ENCODE measurements at regions not wholly inside any gene's neighbourhood (a gene's known extent, or its start where the extent isn't known, plus 50 kb on each side); places are given as distances from the start of the nearest gene placed in this dataset.

DNA sequence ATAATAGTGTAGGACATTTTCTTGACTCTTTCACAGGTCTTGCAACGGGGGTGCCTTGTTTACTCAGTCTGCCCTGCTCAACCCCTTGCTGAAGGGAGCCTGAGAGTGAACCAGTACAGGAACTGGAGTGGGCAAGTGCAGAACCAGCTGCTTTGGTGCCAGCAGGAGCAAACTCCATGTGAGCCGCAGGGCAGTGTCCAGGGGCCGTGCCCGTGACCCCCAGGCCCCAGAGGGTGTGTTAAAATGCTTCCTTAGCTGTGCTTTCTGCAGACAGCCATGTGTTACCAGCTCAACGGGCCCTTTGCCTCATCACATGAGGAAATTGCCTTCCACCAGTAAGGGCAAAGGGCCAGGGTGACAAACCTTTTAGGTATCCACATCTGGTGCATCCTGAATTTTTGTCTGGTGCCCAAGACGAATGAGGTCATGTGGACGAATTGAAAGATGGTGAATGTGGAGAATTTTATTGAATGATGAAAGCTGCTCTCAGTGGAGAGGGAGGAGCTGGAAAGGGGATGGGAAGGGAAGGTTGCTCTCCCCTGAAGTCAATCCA lies 53.6 kb upstream of the OR5D13 start:
- H3K27me3 Mint-ChIP-seq (ENCODE audit: insufficient read depth, unreplicated experiment): no peaks in the 10 kb centered on the region
- H3K36me3 Mint-ChIP-seq (ENCODE audit: insufficient read depth, unreplicated experiment): no peaks in the 10 kb centered on the region
- TF ChIP-seq, protein P1, sequence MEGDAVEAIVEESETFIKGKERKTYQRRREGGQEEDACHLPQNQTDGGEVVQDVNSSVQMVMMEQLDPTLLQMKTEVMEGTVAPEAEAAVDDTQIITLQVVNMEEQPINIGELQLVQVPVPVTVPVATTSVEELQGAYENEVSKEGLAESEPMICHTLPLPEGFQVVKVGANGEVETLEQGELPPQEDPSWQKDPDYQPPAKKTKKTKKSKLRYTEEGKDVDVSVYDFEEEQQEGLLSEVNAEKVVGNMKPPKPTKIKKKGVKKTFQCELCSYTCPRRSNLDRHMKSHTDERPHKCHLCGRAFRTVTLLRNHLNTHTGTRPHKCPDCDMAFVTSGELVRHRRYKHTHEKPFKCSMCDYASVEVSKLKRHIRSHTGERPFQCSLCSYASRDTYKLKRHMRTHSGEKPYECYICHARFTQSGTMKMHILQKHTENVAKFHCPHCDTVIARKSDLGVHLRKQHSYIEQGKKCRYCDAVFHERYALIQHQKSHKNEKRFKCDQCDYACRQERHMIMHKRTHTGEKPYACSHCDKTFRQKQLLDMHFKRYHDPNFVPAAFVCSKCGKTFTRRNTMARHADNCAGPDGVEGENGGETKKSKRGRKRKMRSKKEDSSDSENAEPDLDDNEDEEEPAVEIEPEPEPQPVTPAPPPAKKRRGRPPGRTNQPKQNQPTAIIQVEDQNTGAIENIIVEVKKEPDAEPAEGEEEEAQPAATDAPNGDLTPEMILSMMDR (IDR thresholded peaks at IDR 0.05; ENCODE audit: unreplicated experiment): no peak
- no peak overlapping the region for H3K27ac Mint-ChIP-seq (ENCODE audit: low read depth, unreplicated experiment)
- intact Hi-C loops (cut with micrococcal nuclease): loop anchor here (5.0 to 10.0 kb wide), 2 partner anchors 45 to 1063 kb away; no protein-coding TSS in a partner anchor
- BruUV-seq (replicated peaks): no TSS peak
- no peak for DNase-seq (ENCODE audit: unreplicated experiment)
- H3K9me3 Mint-ChIP-seq (ENCODE audit: unreplicated experiment): peaks cover 7% of the 10 kb centered on the region
- H3K4me1 Mint-ChIP-seq (ENCODE audit: insufficient read depth, unreplicated experiment): no peaks in the 10 kb centered on the region
- ChIA-PET POLR2A (interaction anchor here (0.6 kb wide), 1 partner anchor 777 kb away, joined by 3 read pairs; no protein-coding TSS in a partner anchor), CTCF (interaction anchor here (1.3 kb wide), 1 partner anchor 370 kb away, joined by 4 read pairs; no protein-coding TSS in a partner anchor)
- no peak overlapping the region for H3K4me3 Mint-ChIP-seq (ENCODE audit: unreplicated experiment)
